MCF 10A (cell line): ENCODE measurements at regions not wholly inside any gene's neighbourhood (a gene's known extent, or its start where the extent isn't known, plus 50 kb on each side); places are given as distances from the start of the nearest gene placed in this dataset.

Experiments used
- BruUV-seq: library from RNA; stranded (reverse); fragments of 400-500 nt; replicated peaks from 2 replicates; lab custom pipeline; 2021; lab: Mats Ljungman, UMichigan
- CTCF ChIA-PET: fragments of 300-600 bp; sonication (Branson Sonifier 250); formaldehyde crosslinking; extraction: SDS; loops from one replicate; lab custom pipeline; 2021; ENCODE audit warnings: antibody characterized with exemption, inconsistent platforms; lab: Yijun Ruan, JAX
- POLR2A ChIA-PET: fragments of 300-600, 350-650 bp; sonication (Branson Sonifier 250); formaldehyde crosslinking; extraction: SDS; loops from one replicate; lab custom pipeline; 2020; ENCODE audit warnings: antibody characterized with exemption, inconsistent platforms; lab: Yijun Ruan, JAX
- DNase-seq: peaks from one replicate; pipeline ENCODE4 v3.0.0-alpha.2; 2018; ENCODE audit not compliant: unreplicated experiment
- H3K27ac Mint-ChIP-seq: one replicate; pipeline ENCODE4 v1.8.0; 2022; ENCODE audit warnings: mild to moderate bottlenecking, low read depth, mixed read lengths; ENCODE audit not compliant: unreplicated experiment
- H3K27me3 Mint-ChIP-seq: one replicate; pipeline ENCODE4 v1.8.0; 2022; ENCODE audit warnings: mixed read lengths; ENCODE audit not compliant: insufficient read depth, unreplicated experiment
- H3K36me3 Mint-ChIP-seq: one replicate; pipeline ENCODE4 v1.8.0; 2022; ENCODE audit warnings: mild to moderate bottlenecking, moderate library complexity, mixed read lengths; ENCODE audit not compliant: insufficient read depth, unreplicated experiment
- H3K4me1 Mint-ChIP-seq: one replicate; pipeline ENCODE4 v1.8.0; 2022; ENCODE audit warnings: mixed read lengths; ENCODE audit not compliant: insufficient read depth, unreplicated experiment
- H3K4me3 Mint-ChIP-seq: one replicate; pipeline ENCODE4 v1.8.0; 2022; ENCODE audit warnings: mild to moderate bottlenecking, moderate library complexity, mixed read lengths; ENCODE audit not compliant: unreplicated experiment
- H3K9me3 Mint-ChIP-seq: one replicate; pipeline ENCODE4 v1.8.0; 2022; ENCODE audit warnings: mixed read lengths; ENCODE audit not compliant: unreplicated experiment
- intact Hi-C: fragments of 100-400 bp; cut with micrococcal nuclease; formaldehyde crosslinking; loops from 2 replicates; pipeline ENCODE4 v1.14.1; 2022
- TF ChIP-seq, protein P1 (sequence below): fragments of 200-600 bp; IDR thresholded peaks from one replicate; pipeline ENCODE4 v1.8.0; 2022; ENCODE audit warnings: antibody characterized with exemption, mild to moderate bottlenecking; ENCODE audit not compliant: unreplicated experiment

DNA sequence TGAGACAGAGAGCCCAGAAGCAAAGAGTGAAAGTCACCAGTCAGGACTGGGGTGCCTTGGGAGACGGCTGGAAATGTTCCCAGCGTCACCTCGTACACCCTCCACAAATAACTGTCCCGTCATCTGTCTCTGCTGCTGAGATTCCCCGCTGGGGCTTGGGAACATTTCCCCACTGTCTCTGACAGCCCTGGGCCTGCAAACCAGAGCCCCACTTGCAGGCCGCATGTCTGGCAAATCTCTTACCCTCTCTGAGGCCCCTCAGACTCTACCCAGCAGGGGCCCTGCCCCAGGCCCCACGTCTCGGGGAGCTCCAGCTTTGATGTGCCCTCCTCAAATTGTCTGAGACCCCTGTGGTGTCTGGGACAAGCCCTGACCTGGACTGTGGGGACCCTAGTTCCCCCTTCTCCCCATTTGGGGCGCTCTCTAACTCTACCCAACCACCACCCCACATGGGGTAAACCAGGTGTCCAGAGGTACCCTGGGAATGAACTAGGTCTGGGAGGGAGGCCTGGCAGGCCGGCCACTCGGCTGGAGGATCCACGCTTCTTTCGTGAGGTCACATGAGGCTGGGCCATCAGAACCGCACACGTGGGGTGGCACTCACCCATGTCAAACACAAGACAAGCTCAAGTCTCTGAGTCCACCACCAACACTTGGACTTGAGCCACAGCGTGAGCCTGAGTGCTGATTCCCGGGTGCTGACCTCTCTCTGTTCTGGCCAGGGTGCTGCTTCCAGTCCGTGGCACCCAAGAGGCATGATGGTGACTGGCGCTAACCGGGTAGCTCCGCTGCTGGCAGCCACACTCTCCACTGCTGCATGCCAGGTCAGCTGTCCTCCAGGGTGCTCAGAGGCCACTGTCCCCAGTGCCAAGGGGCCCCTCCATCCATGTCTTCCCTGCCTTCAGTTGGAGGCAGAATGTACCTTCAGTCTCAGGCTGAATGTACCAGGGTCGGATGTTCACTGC lies 59.8 kb downstream of the DIO3 start:
- no TSS peak for BruUV-seq
- DNase-seq, result no peak
- Mint-ChIP-seq H3K27ac (no peak overlapping the region), H3K4me1 (no peaks in the 10 kb centered on the region), H3K9me3 (peaks cover 2% of the 10 kb centered on the region), H3K4me3 (no peak overlapping the region), H3K27me3 (peaks cover 37% of the 10 kb centered on the region), H3K36me3 (no peaks in the 10 kb centered on the region)
- intact Hi-C loops, result loop anchor here (10.0 kb wide), 1 partner anchor 956 kb away; no protein-coding TSS in a partner anchor
- TF ChIP-seq, protein P1, sequence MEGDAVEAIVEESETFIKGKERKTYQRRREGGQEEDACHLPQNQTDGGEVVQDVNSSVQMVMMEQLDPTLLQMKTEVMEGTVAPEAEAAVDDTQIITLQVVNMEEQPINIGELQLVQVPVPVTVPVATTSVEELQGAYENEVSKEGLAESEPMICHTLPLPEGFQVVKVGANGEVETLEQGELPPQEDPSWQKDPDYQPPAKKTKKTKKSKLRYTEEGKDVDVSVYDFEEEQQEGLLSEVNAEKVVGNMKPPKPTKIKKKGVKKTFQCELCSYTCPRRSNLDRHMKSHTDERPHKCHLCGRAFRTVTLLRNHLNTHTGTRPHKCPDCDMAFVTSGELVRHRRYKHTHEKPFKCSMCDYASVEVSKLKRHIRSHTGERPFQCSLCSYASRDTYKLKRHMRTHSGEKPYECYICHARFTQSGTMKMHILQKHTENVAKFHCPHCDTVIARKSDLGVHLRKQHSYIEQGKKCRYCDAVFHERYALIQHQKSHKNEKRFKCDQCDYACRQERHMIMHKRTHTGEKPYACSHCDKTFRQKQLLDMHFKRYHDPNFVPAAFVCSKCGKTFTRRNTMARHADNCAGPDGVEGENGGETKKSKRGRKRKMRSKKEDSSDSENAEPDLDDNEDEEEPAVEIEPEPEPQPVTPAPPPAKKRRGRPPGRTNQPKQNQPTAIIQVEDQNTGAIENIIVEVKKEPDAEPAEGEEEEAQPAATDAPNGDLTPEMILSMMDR, result no peak
- ChIA-PET POLR2A (no interaction called here), CTCF (interaction anchor here (0.7 to 1.3 kb wide), 3 partner anchors 8 to 1236 kb away, joined by 3 read pairs; no protein-coding TSS in a partner anchor)

- Mint-ChIP-seq H3K9me3 (no peaks in the 10 kb centered on the region), H3K4me3 (no peak overlapping the region), H3K36me3 (no peaks in the 10 kb centered on the region), H3K27ac (no peak overlapping the region), H3K27me3 (peaks cover 26% of the 10 kb centered on the region), H3K4me1 (no peaks in the 10 kb centered on the region)
- no TSS peak for BruUV-seq
- ChIA-PET POLR2A (no interaction called here), CTCF (interaction anchor here (0.6 to 1.1 kb wide), 3 partner anchors 772 to 1105 kb away, joined by 3 to 4 read pairs (median 3); no protein-coding TSS in a partner anchor)
- TF ChIP-seq, protein P1, result no peak
- intact Hi-C loops, result loop anchor here (10.0 kb wide), 1 partner anchor 958 kb away; no protein-coding TSS in a partner anchor
- DNase-seq, result no peak
These were observed 61.2 kb downstream of the DIO3 start for GRCh38 chr14:101622251-101623076.

DNA sequence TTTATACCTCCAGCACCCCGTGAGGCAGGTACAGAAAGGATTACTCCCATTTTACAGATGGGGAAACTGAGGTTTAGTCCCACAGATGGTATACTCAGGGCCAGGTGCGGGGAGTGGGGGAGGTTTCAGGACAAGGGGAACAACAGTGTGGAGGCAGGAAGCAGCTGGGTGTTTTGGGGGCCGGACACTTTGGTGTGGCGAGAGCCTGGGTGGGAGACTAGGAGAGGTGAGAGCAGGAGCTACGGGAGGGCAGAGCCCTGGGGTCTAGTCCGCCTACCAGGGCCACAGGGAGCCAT lies 61.7 kb downstream of the DIO3 start:
- DNase-seq, result no peak
- BruUV-seq, result no TSS peak
- H3K36me3 Mint-ChIP-seq, result no peaks in the 10 kb centered on the region
- CTCF ChIA-PET, result interaction anchor here (0.6 to 1.1 kb wide), 4 partner anchors 388 to 1106 kb away, joined by 3 to 4 read pairs (median 3); no protein-coding TSS in a partner anchor
- intact Hi-C loops, result loop anchor here (10.0 kb wide), 1 partner anchor 958 kb away; no protein-coding TSS in a partner anchor
- H3K4me3 Mint-ChIP-seq, result no peak overlapping the region
- H3K9me3 Mint-ChIP-seq, result no peaks in the 10 kb centered on the region
- TF ChIP-seq, protein P1, result no peak
- no peaks in the 10 kb centered on the region for H3K4me1 Mint-ChIP-seq
- peaks cover 26% of the 10 kb centered on the region for H3K27me3 Mint-ChIP-seq
- POLR2A ChIA-PET, result no interaction called here
- no peak overlapping the region for H3K27ac Mint-ChIP-seq
